Epithelial cell of esophagus (primary cell): ENCODE measurements at regions not wholly inside any gene's neighbourhood (a gene's known extent, or its start where the extent isn't known, plus 50 kb on each side); places are given as distances from the start of the nearest gene placed in this dataset.

Source experiments
- DNase-seq: peaks from one replicate; pipeline ENCODE4 v3.0.0; 2010; ENCODE audit warnings: low read depth
- H3K4me3 ChIP-seq: 2 replicates; pipeline ENCODE4 v1.5.1; 2011; ENCODE audit warnings: mild to moderate bottlenecking, low read length, control low read depth
- TF ChIP-seq, protein P1 (sequence below): IDR thresholded peaks from 2 replicates; pipeline ENCODE4 v1.5.1; 2011; ENCODE audit warnings: low read depth, mild to moderate bottlenecking, low read length, control low read depth, inconsistent platforms; ENCODE audit not compliant: insufficient read depth; ENCODE audit errors: missing control alignments

- TF ChIP-seq, protein P1, sequence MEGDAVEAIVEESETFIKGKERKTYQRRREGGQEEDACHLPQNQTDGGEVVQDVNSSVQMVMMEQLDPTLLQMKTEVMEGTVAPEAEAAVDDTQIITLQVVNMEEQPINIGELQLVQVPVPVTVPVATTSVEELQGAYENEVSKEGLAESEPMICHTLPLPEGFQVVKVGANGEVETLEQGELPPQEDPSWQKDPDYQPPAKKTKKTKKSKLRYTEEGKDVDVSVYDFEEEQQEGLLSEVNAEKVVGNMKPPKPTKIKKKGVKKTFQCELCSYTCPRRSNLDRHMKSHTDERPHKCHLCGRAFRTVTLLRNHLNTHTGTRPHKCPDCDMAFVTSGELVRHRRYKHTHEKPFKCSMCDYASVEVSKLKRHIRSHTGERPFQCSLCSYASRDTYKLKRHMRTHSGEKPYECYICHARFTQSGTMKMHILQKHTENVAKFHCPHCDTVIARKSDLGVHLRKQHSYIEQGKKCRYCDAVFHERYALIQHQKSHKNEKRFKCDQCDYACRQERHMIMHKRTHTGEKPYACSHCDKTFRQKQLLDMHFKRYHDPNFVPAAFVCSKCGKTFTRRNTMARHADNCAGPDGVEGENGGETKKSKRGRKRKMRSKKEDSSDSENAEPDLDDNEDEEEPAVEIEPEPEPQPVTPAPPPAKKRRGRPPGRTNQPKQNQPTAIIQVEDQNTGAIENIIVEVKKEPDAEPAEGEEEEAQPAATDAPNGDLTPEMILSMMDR = no peak
- no peak for DNase-seq
- H3K4me3 ChIP-seq = no peak overlapping the region
Measured at GRCh38 chr10:83592337-83592935, 546.9 kb upstream of the GHITM start.

DNA sequence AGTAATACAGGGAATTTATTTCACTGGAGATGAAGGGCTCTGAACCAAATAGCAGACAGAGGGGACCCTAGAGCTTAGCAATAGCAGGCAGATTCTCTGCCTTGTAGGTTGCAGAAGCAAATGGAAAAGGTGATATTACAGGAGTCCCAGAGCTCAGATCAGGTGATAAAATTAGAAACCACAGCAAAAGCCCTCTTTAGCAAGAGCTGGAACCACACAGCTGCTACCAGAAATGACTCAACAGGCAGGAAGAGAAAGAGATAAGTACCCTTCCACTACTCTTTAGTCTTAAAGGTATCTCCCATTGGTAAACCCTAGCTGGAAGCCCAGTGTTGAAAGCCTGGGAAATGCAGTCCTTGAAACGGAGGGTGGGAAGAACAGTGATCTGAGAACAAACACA, 535.6 kb upstream of the GHITM start:
- DNase-seq = peak; percentile 9
- H3K4me3 ChIP-seq = no peak overlapping the region
- TF ChIP-seq, protein P1 = no peak

GRCh38 chr10:83605783-83606630, 533.3 kb upstream of the GHITM start:
- no peak overlapping the region for H3K4me3 ChIP-seq
- TF ChIP-seq, protein P1 = no peak
- DNase-seq = peak; percentile 10

DNA sequence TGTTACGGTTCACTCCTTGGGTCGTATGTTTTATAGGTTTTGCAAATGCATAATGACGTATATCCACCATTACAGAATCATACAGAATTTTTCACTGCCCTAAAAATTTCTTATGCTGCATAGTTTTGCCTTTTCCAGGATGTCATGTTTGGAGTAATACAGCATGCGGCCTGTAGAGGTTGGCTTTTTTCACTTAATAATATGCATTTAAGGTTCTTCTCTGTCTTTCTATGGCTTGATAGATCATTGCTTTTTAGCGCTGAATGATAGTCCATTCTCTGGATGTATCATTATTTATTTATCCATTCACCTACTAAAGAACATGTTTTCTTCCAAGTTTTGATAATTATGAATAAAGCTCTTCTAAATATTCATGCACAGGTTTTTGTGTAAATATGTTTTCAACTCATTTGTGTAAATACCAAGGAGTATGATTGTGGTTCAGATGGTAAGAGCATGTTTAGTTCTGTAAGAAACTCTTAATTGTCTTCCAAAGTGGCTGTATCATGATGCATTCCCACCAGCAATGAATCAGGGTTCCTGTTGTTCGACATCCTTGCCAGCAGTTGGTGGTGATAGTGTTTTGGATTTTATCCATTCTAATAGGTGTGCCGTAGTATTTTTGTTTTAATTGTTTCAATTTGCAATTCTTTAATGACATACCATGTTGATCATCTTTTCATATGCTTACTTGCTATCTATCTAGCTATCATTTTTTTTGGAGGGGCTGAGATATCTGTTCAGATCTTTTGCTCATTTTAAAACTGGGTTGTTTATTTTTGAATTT, 531.2 kb upstream of the GHITM start:
- peak; percentile 3 for DNase-seq
- TF ChIP-seq, protein P1 = no peak
- H3K4me3 ChIP-seq = no peak overlapping the region

DNA sequence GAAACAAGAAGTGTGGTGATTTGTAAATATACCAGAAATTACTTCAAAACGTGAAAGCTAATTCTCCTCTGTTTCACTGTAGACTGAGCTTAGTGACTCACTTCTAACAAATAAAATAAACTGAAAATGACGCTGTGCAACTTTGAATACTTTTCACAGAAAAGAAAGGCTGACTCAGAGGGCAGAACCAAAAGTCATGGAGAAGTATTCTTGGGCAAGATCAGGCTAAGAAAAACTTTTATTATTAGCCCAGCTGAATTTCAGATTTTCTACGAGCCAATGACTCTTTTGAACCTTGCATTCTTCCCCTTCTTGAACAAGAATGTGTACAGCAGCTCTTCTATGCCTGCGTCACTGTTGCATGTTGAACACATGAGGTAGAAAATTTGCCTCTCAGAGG, 527.3 kb upstream of the GHITM start:
- TF ChIP-seq, protein P1 = no peak
- DNase-seq = peak; percentile 33
- no peak overlapping the region for H3K4me3 ChIP-seq

DNA sequence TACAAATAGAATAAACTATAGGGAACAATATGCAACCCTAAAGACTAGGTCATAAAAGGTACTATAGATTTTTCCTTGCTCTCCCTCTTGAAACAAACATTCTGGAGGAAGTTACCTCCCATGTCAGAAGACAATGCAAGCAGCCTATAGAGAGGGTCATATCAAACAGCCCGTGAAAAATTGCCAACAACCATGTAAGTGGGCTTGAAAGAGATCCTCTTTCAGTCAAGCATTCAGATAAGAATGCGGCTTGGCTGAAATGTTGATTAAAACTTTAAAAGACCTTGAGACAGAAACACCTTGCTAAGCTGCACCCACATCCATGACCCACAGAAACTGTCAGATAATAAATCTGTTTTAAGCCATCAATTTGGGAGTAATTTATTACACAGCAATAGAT, 526.6 kb upstream of the GHITM start:
- TF ChIP-seq, protein P1 = no peak
- no peak for DNase-seq
- H3K4me3 ChIP-seq = no peak overlapping the region
